ENCODE measurements at regions not wholly inside any gene's neighbourhood (a gene's known extent, or its start where the extent isn't known, plus 50 kb on each side); places are given as distances from the start of the nearest gene placed in this dataset.
"Not testable (repeated sequence)": the region's sequence is repeated elsewhere in the genome, so short reads cannot be mapped to it uniquely, and the experiment has no call there.

- Histone ChIP-seq H3K27me3 (ENCODE audit: control insufficient read depth, insufficient read depth, low read length) (peaks cover 25% of the 10 kb centered on the region), H3K4me3 (ENCODE audit: low read depth, low read length) (no peak overlapping the region), H3K36me3 (ENCODE audit: control insufficient read depth, insufficient read depth, low read length) (no peaks in the 10 kb centered on the region)
- DNase-seq (ENCODE audit: low read depth) (no peak), FAIRE-seq (peak; percentile 23)
- TF ChIP-seq, protein P1, sequence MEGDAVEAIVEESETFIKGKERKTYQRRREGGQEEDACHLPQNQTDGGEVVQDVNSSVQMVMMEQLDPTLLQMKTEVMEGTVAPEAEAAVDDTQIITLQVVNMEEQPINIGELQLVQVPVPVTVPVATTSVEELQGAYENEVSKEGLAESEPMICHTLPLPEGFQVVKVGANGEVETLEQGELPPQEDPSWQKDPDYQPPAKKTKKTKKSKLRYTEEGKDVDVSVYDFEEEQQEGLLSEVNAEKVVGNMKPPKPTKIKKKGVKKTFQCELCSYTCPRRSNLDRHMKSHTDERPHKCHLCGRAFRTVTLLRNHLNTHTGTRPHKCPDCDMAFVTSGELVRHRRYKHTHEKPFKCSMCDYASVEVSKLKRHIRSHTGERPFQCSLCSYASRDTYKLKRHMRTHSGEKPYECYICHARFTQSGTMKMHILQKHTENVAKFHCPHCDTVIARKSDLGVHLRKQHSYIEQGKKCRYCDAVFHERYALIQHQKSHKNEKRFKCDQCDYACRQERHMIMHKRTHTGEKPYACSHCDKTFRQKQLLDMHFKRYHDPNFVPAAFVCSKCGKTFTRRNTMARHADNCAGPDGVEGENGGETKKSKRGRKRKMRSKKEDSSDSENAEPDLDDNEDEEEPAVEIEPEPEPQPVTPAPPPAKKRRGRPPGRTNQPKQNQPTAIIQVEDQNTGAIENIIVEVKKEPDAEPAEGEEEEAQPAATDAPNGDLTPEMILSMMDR (IDR thresholded peaks at IDR 0.05; ENCODE audit: insufficient read depth, low read length, severe bottlenecking), result no peak
These were observed 62.4 kb downstream of the CRYBB2 start for GRCh38 chr22:25281675-25282345.

DNA sequence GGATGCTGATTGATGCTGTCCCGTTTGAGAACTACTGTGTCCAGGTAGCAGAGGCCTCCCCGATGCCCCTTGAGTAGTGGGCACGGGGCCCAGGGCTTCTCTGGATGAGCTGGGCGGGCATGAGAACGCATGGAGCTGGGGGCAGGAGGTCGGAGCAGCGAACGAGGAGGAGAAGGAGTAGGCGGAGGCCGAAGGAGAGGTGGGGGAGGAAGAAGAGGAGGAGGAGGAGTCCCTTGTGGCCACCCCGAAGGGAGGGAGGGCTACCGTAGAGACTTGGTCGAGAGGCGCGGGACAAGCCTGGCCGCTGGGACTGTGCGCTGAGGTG, 62.9 kb downstream of the CRYBB2 start:
- H3K27me3 ChIP-seq (ENCODE audit: control insufficient read depth, insufficient read depth, low read length), result peaks cover 25% of the 10 kb centered on the region
- DNase-seq (ENCODE audit: low read depth) (no peak), FAIRE-seq (no peak)
- no peaks in the 10 kb centered on the region for H3K36me3 ChIP-seq (ENCODE audit: control insufficient read depth, insufficient read depth, low read length)
- TF ChIP-seq, protein P1 (IDR thresholded peaks at IDR 0.05; ENCODE audit: insufficient read depth, low read length, severe bottlenecking), result no peak
- no peak overlapping the region for H3K4me3 ChIP-seq (ENCODE audit: low read depth, low read length)

DNA sequence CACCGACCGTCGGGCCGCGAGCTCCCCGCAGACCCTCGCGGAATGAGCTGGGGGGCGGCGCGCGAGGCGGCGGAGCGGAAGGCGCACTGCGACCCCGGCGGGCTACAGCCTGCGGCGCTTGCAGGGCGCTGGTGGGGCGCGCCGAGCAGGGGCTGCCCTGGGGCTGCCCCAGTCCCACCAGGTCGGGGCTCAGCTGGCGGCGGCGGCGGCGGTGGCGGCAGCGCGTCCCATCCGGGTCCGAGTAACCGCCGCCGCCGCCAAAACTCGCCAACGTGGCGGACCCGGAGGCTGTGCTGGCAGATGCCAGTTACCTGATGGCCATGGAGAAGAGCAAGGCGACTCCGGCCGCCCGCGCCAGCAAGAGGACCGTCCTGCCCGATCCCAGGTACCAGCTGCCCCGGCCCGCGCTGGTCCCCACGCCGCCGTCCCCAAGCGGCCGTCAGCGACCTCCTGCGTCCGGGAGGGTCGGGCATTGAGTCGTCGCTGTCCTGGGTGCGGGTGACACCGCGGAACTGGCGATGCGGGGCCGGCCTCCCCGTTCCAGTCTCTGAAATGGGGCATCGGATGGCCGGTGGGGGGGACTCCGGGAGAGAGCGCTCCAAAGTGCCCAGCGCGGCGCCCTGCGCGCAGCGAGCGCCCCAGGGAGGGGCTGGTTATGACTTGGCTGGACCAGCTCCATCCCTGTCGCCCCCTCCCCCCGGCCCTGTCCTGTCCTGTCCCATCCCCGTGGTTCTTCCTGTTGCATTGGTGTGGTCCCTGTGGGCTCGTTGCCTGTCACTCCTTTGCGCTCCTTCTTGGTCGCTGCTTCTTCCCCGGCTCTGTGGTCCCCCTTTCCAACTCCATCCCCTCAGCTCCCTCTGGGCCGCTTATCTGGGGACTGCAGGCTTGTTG, 63.5 kb downstream of the CRYBB2 start:
- DNase-seq (ENCODE audit: low read depth), result no peak
- no peaks in the 10 kb centered on the region for H3K36me3 ChIP-seq (ENCODE audit: control insufficient read depth, insufficient read depth, low read length)
- no peak for FAIRE-seq
- H3K4me3 ChIP-seq (ENCODE audit: low read depth, low read length), result no peak overlapping the region
- H3K27me3 ChIP-seq (ENCODE audit: control insufficient read depth, insufficient read depth, low read length), result peaks cover 25% of the 10 kb centered on the region
- TF ChIP-seq, protein P1 (IDR thresholded peaks at IDR 0.05; ENCODE audit: insufficient read depth, low read length, severe bottlenecking), result no peak

DNA sequence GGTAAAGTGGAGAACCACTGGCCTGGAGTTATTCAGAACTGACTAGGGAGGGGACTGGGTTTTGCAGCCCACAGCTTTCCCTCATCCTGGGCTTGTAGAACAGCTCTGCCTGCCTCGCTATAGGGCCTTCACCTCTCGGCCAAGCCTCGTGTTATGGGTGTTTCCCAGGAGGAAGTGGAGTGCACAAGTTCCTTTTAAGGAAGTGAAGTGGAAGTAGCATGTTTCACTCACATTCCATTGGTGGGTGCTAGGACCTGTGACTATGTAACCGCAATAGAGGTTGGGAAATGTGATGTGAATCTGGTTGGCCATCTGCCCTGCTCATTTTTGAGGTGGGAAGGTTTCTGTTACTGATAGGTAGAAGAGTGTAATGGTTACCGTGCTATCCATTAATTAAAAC, 69.0 kb downstream of the CRYBB2 start:
- not testable (repeated sequence) for H3K36me3 ChIP-seq (ENCODE audit: control insufficient read depth, insufficient read depth, low read length); H3K4me3 ChIP-seq (ENCODE audit: low read depth, low read length); DNase-seq (ENCODE audit: low read depth); H3K27me3 ChIP-seq (ENCODE audit: control insufficient read depth, insufficient read depth, low read length)
- FAIRE-seq, result peak; percentile 99

DNA sequence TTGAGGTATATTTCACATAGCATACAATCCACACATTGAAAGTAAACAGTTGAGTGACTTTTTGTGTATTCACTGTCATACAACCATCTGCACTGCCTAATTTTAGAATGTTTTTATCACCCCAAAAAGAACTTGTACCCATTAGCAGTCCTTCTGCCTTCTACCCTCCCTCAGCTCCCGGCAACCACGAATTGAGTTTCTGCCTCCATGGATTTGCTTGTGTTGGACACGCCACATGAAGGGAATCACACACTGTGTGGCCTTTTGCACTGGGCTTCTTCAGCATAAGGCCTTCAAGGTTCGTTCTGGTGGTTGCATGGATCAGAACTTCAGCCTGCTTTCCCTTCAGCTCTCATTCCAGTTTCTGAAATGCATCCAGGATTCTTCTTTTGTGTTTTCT, 82.5 kb downstream of the CRYBB2 start:
- not testable (repeated sequence) for H3K27me3 ChIP-seq (ENCODE audit: control insufficient read depth, insufficient read depth, low read length); H3K4me3 ChIP-seq (ENCODE audit: low read depth, low read length); DNase-seq (ENCODE audit: low read depth); H3K36me3 ChIP-seq (ENCODE audit: control insufficient read depth, insufficient read depth, low read length)
- peak; percentile 93 for FAIRE-seq

DNA sequence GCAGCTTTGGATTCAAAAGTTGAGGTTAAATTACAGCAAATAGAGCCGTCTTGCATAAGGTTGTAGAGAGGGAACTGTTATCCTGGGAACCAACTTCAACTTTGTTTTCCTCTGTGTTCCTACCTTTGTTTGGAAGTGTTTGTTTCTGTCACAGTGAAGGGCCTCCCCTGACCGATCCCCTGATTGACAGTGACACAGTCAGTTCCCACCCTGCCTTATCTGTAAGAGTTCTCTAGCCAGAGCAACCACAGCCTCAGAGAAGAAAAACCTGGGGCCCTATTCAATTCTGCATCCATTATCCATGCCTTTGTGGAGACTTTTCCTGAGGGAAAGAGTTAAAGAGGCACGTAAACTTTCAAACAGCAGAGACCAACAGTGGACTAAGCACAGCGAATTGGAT, 90.1 kb downstream of the CRYBB2 start:
- H3K27me3 ChIP-seq (ENCODE audit: control insufficient read depth, insufficient read depth, low read length); H3K4me3 ChIP-seq (ENCODE audit: low read depth, low read length); H3K36me3 ChIP-seq (ENCODE audit: control insufficient read depth, insufficient read depth, low read length); DNase-seq (ENCODE audit: low read depth): not testable (repeated sequence)
- peak; percentile 90 for FAIRE-seq

- not testable (repeated sequence) for H3K27me3 ChIP-seq (ENCODE audit: control insufficient read depth, insufficient read depth, low read length); DNase-seq (ENCODE audit: low read depth); H3K4me3 ChIP-seq (ENCODE audit: low read depth, low read length); H3K36me3 ChIP-seq (ENCODE audit: control insufficient read depth, insufficient read depth, low read length)
- peak; percentile 76 for FAIRE-seq
These were observed 92.5 kb downstream of the CRYBB2 start for GRCh38 chr22:25311924-25312323.
